SK-N-SH (cell line): ENCODE measurements at regions not wholly inside any gene's neighbourhood (a gene's known extent, or its start where the extent isn't known, plus 50 kb on each side); places are given as distances from the start of the nearest gene placed in this dataset.

ENCODE experiments used
- CTCF ChIA-PET: fragments of 300-600, 350-600 bp; formaldehyde crosslinking; extraction: SDS; loops from one replicate; lab custom pipeline; 2021; lab: Yijun Ruan, JAX
- POLR2A ChIA-PET: fragments of 350-600 bp; sonication (Branson Sonifier 250); formaldehyde crosslinking; extraction: SDS; loops from one replicate; lab custom pipeline; 2020; ENCODE audit warnings: antibody characterized with exemption, inconsistent platforms; lab: Yijun Ruan, JAX
- DNase-seq: peaks from one replicate; pipeline ENCODE4 v3.0.0; 2012
- H2AFZ ChIP-seq: fragments of 200-600 bp; sonication (generic); 2 replicates; pipeline ENCODE4 v1.8.1; 2016; ENCODE audit warnings: antibody characterized with exemption, mild to moderate bottlenecking, low read depth
- H3F3A ChIP-seq: fragments of 200-600 bp; sonication (generic); replicated peaks from 2 replicates; pipeline ENCODE3; 2016; ENCODE audit warnings: antibody characterized with exemption, mild to moderate bottlenecking; ENCODE audit not compliant: insufficient read depth
- H3K27ac ChIP-seq, 2 experiments: fragments of 200-500 bp in 1 of 2; fragments of 200-600 bp in 1 of 2; sonication (Bioruptor generic) in 1 of 2; sonication (generic), shearing (Covaris generic) in 1 of 2; 2 replicates each; pipeline versions ENCODE4 v1.5.1 to v1.6.1; 2014 to 2016; ENCODE audit warnings: low read depth in 2 of 2, inconsistent platforms in 1 of 2, low read length in 1 of 2, mild to moderate bottlenecking in 1 of 2, mixed read lengths in 1 of 2
- H3K27me3 ChIP-seq: fragments of 200-600 bp; sonication (generic), shearing (Covaris generic); 2 replicates; pipeline ENCODE4 v1.6.1; 2016; ENCODE audit warnings: mixed run types; ENCODE audit not compliant: insufficient read depth
- H3K36me3 ChIP-seq, 2 experiments: fragments of 200-500 bp in 1 of 2; fragments of 200-600 bp in 1 of 2; sonication (Bioruptor generic) in 1 of 2; sonication (generic) in 1 of 2; replicated peaks in 1 of 2; 2 replicates each; pipeline versions ENCODE3 to v1.5.1; 2014 to 2016; ENCODE audit warnings: low read length in 1 of 2, mild to moderate bottlenecking in 1 of 2; ENCODE audit not compliant: insufficient read depth in 2 of 2, control insufficient read depth in 1 of 2
- H3K4me1 ChIP-seq, 2 experiments: fragments of 200-500 bp in 1 of 2; fragments of 200-600 bp in 1 of 2; sonication (Bioruptor generic) in 1 of 2; sonication (generic), shearing (Covaris generic) in 1 of 2; 2 replicates each; pipeline versions ENCODE4 v1.5.1 to v1.6.1; 2014 to 2016; ENCODE audit warnings: low read depth in 1 of 2, low read length in 1 of 2, mixed run types in 1 of 2; ENCODE audit not compliant: insufficient read depth in 2 of 2, control insufficient read depth in 1 of 2
- H3K4me2 ChIP-seq: fragments of 200-600 bp; sonication (generic), shearing (Covaris generic); 2 replicates; pipeline ENCODE4 v1.6.1; 2017; ENCODE audit warnings: mixed run types
- H3K4me3 ChIP-seq, 2 experiments: fragments of 200-500 bp in 1 of 2; fragments of 200-600 bp in 1 of 2; sonication (Bioruptor generic) in 1 of 2; sonication (generic), shearing (Covaris generic) in 1 of 2; 2 replicates each; pipeline versions ENCODE4 v1.5.1 to v1.8.1; 2014 to 2016; ENCODE audit warnings: low read depth in 2 of 2, inconsistent platforms in 1 of 2, low read length in 1 of 2, mild to moderate bottlenecking in 1 of 2, mixed read lengths in 1 of 2, moderate library complexity in 1 of 2
- H3K79me2 ChIP-seq: fragments of 200-600 bp; sonication (generic); 2 replicates; pipeline ENCODE4 v1.8.1; 2017; ENCODE audit warnings: mild to moderate bottlenecking; ENCODE audit not compliant: insufficient read depth
- H3K9ac ChIP-seq: fragments of 200-600 bp; sonication (generic); 2 replicates; pipeline ENCODE4 v1.6.1; 2017; ENCODE audit warnings: mixed run types
- H3K9me2 ChIP-seq: fragments of 200-600 bp; sonication (generic); 2 replicates; pipeline ENCODE4 v1.6.1; 2017; ENCODE audit warnings: mixed run types
- H3K9me3 ChIP-seq: fragments of 200-600 bp; sonication (generic); 2 replicates; pipeline ENCODE4 v1.6.1; 2017; ENCODE audit warnings: mixed run types, mild to moderate bottlenecking, moderate library complexity
- H4K20me1 ChIP-seq: fragments of 200-600 bp; sonication (generic); 2 replicates; pipeline ENCODE4 v1.6.1; 2017; ENCODE audit warnings: mild to moderate bottlenecking, mixed run types; ENCODE audit not compliant: insufficient read depth
- EP300 ChIP-seq, 2 experiments: IDR thresholded peaks; 2 replicates each; pipeline versions ENCODE4 v1.4.0 to v1.6.1; 2012; ENCODE audit warnings: borderline replicate concordance in 1 of 2, low read depth in 1 of 2, low read length in 1 of 2
- FOXJ3 ChIP-seq: sonication (generic); formaldehyde crosslinking; IDR thresholded peaks from 2 replicates; pipeline ENCODE4 v1.5.1; 2020; ENCODE audit warnings: mild to moderate bottlenecking, missing genetic modification reagents
- FOXM1 ChIP-seq: IDR thresholded peaks from 2 replicates; pipeline ENCODE4 v1.4.0; 2012; ENCODE audit warnings: low read depth, mild to moderate bottlenecking
- GABPA ChIP-seq: IDR thresholded peaks from 2 replicates; pipeline ENCODE4 v1.4.0; 2012; ENCODE audit warnings: low read depth, mild to moderate bottlenecking
- MAX ChIP-seq: IDR thresholded peaks from 2 replicates; pipeline ENCODE4 v1.4.0; 2012; ENCODE audit warnings: low read depth
- MEF2A ChIP-seq: IDR thresholded peaks from 2 replicates; pipeline ENCODE4 v1.4.0; 2012; ENCODE audit warnings: low read depth, borderline replicate concordance
- NRF1 ChIP-seq: IDR thresholded peaks from 2 replicates; pipeline ENCODE4 v1.6.1; 2012; ENCODE audit warnings: low read depth, mild to moderate bottlenecking, low read length
- POLR2AphosphoS5 ChIP-seq: IDR thresholded peaks from 2 replicates; pipeline ENCODE4 v1.6.1; 2012; ENCODE audit warnings: low read depth, low read length
- RAD21 ChIP-seq: IDR thresholded peaks from 2 replicates; pipeline ENCODE4 v1.6.1; 2012; ENCODE audit warnings: mild to moderate bottlenecking, low read length
- RCOR1 ChIP-seq: fragments of 150-350 bp; IDR thresholded peaks from 2 replicates; pipeline ENCODE4 v1.6.1; 2017; ENCODE audit warnings: antibody characterized with exemption, low read length
- RXRA ChIP-seq: IDR thresholded peaks from 2 replicates; pipeline ENCODE4 v1.4.0; 2012; ENCODE audit warnings: low read depth, mild to moderate bottlenecking, borderline replicate concordance
- TAF1 ChIP-seq: IDR thresholded peaks from 2 replicates; pipeline ENCODE4 v1.6.1; 2012; ENCODE audit warnings: low read depth, mild to moderate bottlenecking, low read length, moderate library complexity, borderline replicate concordance
- TCF12 ChIP-seq: IDR thresholded peaks from 2 replicates; pipeline ENCODE4 v1.4.0; 2012
- WGBS: methylation state at CpG from one replicate; pipeline ENCODE4 v1.1.6; 2017; ENCODE audit warnings: low lambda C conversion rate; 5-methylcytosine and 5-hydroxymethylcytosine counted together
- TF ChIP-seq, protein P1 (sequence below): IDR thresholded peaks from 2 replicates; pipeline ENCODE4; 2012
- TF ChIP-seq, protein P2 (sequence below): IDR thresholded peaks from 2 replicates; pipeline ENCODE4 v1.4.0; 2012; ENCODE audit warnings: low read depth, borderline replicate concordance
- TF ChIP-seq, protein P3 (sequence below): IDR thresholded peaks from 2 replicates; pipeline ENCODE4 v1.6.1; 2012; ENCODE audit warnings: mild to moderate bottlenecking, low read depth, low read length, moderate library complexity

GRCh38 chr2:182503886-182504285 lies 77.0 kb upstream of the PDE1A start:
- no peak overlapping the region for H3K9ac ChIP-seq
- TF ChIP-seq RAD21 = no peak
- TF ChIP-seq, all 33 proteins: peak for 0
- Histone ChIP-seq H3K4me3 (no peak overlapping the region), H3K79me2 (no peaks in the 10 kb centered on the region), H3K27me3 (no peaks in the 10 kb centered on the region), H3F3A (peaks cover 5% of the 10 kb centered on the region), H4K20me1 (no peaks in the 10 kb centered on the region), H2AFZ (no peak overlapping the region), H3K9me3 (no peaks in the 10 kb centered on the region), H3K27ac (no peak overlapping the region), H3K4me1 (no peaks in the 10 kb centered on the region), H3K4me2 (no peak overlapping the region), H3K9me2 (no peaks in the 10 kb centered on the region), H3K36me3 (no peaks in the 10 kb centered on the region)
- CTCF ChIA-PET = no interaction called here
- whole genome bisulfite sequencing = 87% methylated on average over 2 of the region's 2 CpGs
- POLR2A ChIA-PET = no interaction called here
- no peak for DNase-seq

DNA sequence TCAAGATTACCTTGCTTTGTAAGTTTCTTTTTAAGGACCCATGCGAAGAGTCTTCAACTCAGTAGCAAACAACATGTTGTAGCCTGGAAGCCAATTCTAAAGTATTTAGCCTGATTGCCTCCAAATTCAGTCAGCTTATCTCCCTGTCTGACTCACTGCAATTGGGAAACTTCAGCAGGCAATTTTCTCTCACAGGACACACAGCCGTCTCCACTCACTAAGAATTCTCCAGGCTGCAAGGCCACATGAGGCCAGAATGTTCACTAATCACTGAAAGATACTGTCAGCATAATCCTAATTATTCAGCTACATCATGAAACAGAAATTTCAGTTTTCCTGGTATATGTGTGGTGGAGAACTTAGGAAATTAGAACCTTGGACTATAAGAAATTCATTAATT lies 78.1 kb upstream of the PDE1A start:
- DNase-seq = no peak
- no peak overlapping the region for H3K27ac ChIP-seq
- TF ChIP-seq FOXM1 (no peak), MEF2A (no peak), MAX (no peak), TCF12 (no peak), RCOR1 (no peak), RXRA (no peak), FOXJ3 (CRISPR knock-in tag) (no peak), GABPA (no peak), TAF1 (no peak), POLR2AphosphoS5 (no peak), NRF1 (no peak), EP300 (IDR thresholded peaks at IDR 0.05; ENCODE audit: borderline replicate concordance in 1 of 2, low read depth in 1 of 2, low read length in 1 of 2) (no peak)
- TF ChIP-seq, protein P1, sequence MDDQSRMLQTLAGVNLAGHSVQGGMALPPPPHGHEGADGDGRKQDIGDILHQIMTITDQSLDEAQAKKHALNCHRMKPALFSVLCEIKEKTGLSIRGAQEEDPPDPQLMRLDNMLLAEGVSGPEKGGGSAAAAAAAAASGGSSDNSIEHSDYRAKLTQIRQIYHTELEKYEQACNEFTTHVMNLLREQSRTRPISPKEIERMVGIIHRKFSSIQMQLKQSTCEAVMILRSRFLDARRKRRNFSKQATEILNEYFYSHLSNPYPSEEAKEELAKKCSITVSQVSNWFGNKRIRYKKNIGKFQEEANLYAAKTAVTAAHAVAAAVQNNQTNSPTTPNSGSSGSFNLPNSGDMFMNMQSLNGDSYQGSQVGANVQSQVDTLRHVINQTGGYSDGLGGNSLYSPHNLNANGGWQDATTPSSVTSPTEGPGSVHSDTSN = no peak
- TF ChIP-seq, protein P2, sequence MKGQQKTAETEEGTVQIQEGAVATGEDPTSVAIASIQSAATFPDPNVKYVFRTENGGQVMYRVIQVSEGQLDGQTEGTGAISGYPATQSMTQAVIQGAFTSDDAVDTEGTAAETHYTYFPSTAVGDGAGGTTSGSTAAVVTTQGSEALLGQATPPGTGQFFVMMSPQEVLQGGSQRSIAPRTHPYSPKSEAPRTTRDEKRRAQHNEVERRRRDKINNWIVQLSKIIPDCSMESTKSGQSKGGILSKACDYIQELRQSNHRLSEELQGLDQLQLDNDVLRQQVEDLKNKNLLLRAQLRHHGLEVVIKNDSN = no peak
- TF ChIP-seq, protein P3, sequence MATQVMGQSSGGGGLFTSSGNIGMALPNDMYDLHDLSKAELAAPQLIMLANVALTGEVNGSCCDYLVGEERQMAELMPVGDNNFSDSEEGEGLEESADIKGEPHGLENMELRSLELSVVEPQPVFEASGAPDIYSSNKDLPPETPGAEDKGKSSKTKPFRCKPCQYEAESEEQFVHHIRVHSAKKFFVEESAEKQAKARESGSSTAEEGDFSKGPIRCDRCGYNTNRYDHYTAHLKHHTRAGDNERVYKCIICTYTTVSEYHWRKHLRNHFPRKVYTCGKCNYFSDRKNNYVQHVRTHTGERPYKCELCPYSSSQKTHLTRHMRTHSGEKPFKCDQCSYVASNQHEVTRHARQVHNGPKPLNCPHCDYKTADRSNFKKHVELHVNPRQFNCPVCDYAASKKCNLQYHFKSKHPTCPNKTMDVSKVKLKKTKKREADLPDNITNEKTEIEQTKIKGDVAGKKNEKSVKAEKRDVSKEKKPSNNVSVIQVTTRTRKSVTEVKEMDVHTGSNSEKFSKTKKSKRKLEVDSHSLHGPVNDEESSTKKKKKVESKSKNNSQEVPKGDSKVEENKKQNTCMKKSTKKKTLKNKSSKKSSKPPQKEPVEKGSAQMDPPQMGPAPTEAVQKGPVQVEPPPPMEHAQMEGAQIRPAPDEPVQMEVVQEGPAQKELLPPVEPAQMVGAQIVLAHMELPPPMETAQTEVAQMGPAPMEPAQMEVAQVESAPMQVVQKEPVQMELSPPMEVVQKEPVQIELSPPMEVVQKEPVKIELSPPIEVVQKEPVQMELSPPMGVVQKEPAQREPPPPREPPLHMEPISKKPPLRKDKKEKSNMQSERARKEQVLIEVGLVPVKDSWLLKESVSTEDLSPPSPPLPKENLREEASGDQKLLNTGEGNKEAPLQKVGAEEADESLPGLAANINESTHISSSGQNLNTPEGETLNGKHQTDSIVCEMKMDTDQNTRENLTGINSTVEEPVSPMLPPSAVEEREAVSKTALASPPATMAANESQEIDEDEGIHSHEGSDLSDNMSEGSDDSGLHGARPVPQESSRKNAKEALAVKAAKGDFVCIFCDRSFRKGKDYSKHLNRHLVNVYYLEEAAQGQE = no peak
- no peaks in the 10 kb centered on the region for H3K79me2 ChIP-seq
- POLR2A ChIA-PET = interaction anchor here (0.6 kb wide), 1 partner anchor 15 kb away, joined by 3 read pairs; no protein-coding TSS in a partner anchor
- no peaks in the 10 kb centered on the region for H4K20me1 ChIP-seq
- H3K27me3 ChIP-seq = no peaks in the 10 kb centered on the region
- CTCF ChIA-PET = no interaction called here
- H3K36me3 ChIP-seq = no peaks in the 10 kb centered on the region
- H3F3A ChIP-seq = peaks cover 5% of the 10 kb centered on the region
- H3K4me3 ChIP-seq = no peak overlapping the region
- H3K4me1 ChIP-seq = no peaks in the 10 kb centered on the region
- no peaks in the 10 kb centered on the region for H3K9me2 ChIP-seq
- H3K9ac ChIP-seq = no peak overlapping the region
- no peak overlapping the region for H3K4me2 ChIP-seq
- 58% methylated on average over 2 of the region's 2 CpGs for WGBS
- peak overlapping the region; percentile 38; the same call in 1 of the 2 replicates for H2AFZ ChIP-seq
- H3K9me3 ChIP-seq = no peaks in the 10 kb centered on the region
